Sigmoid colon (tissue), 4 donors: ENCODE measurements at regions not wholly inside any gene's neighbourhood (a gene's known extent, or its start where the extent isn't known, plus 50 kb on each side); places are given as distances from the start of the nearest gene placed in this dataset.

Experiments used
- EP300 ChIP-seq, 4 donors: sonication (generic); formaldehyde crosslinking; IDR thresholded peaks; one replicate each; pipeline ENCODE4 v1.6.1; 2017; ENCODE audit warnings: antibody characterized with exemption in 4 of 4
- POLR2A ChIP-seq, 2 donors: fragments of 450-650 bp; IDR thresholded peaks; one replicate each; pipeline ENCODE4 v1.6.1; 2016; ENCODE audit warnings: antibody characterized with exemption in 2 of 2, mild to moderate bottlenecking in 2 of 2, moderate library complexity in 2 of 2
- POLR2AphosphoS5 ChIP-seq, 4 donors: sonication (generic); formaldehyde crosslinking; IDR thresholded peaks; one replicate each; pipeline ENCODE4 v1.6.1; 2017; ENCODE audit warnings: antibody characterized with exemption in 4 of 4
- TF ChIP-seq, protein P1 (sequence below), 4 experiments: fragments of 450-650 bp in 3 of 4; fragments of 200-600 bp in 1 of 4; IDR thresholded peaks; one replicate each; pipeline ENCODE4 v1.5.1; 2016 to 2019; ENCODE audit warnings: antibody characterized with exemption in 4 of 4, mild to moderate bottlenecking in 3 of 4, moderate library complexity in 2 of 4

DNA sequence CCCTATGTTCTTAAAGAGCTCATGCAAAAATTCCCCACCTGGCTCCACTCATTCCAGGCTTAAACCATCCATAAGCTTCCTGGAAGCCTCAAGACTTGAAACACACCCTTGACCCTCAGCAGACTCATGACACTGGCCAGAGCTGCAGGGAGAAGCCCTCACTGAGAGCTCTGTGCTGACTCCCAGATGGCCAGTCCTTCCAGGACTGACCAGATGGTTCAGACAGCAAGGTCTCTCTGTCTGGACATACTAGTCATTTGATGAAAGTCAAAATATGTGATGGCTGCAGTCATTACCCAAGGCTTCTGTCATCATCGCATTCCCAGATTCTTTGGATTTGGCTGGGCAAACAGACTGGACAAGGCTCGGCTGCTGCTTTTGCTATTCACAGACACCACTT lies 397.4 kb downstream of the FOXO1 start:
- TF ChIP-seq POLR2A (IDR thresholded peaks at IDR 0.05) = no peak
- TF ChIP-seq, protein P1, sequence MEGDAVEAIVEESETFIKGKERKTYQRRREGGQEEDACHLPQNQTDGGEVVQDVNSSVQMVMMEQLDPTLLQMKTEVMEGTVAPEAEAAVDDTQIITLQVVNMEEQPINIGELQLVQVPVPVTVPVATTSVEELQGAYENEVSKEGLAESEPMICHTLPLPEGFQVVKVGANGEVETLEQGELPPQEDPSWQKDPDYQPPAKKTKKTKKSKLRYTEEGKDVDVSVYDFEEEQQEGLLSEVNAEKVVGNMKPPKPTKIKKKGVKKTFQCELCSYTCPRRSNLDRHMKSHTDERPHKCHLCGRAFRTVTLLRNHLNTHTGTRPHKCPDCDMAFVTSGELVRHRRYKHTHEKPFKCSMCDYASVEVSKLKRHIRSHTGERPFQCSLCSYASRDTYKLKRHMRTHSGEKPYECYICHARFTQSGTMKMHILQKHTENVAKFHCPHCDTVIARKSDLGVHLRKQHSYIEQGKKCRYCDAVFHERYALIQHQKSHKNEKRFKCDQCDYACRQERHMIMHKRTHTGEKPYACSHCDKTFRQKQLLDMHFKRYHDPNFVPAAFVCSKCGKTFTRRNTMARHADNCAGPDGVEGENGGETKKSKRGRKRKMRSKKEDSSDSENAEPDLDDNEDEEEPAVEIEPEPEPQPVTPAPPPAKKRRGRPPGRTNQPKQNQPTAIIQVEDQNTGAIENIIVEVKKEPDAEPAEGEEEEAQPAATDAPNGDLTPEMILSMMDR (IDR thresholded peaks at IDR 0.05) = no peak
- TF ChIP-seq POLR2AphosphoS5 (IDR thresholded peaks at IDR 0.05) = peak in 1 of 4 donors; percentile 36
- TF ChIP-seq EP300 (IDR thresholded peaks at IDR 0.05) = no peak
